ENCODE measurements at regions not wholly inside any gene's neighbourhood (a gene's known extent, or its start where the extent isn't known, plus 50 kb on each side); places are given as distances from the start of the nearest gene placed in this dataset.

GRCh38 chr14:82511399-82511798 lies 977.7 kb upstream of the SEL1L start:
- intact Hi-C loops (cut with DNase I): no loop called here
- no peaks in the 10 kb centered on the region for H3K27me3 ChIP-seq
- H3K9me3 ChIP-seq: no peaks in the 10 kb centered on the region
- DNase-seq: no peak
- no peaks in the 10 kb centered on the region for H3K4me1 ChIP-seq (ENCODE audit: insufficient read depth)
- TF ChIP-seq CTCF (IDR thresholded peaks at IDR 0.05): no peak
- no peak for TF ChIP-seq POLR2A (IDR thresholded peaks at IDR 0.05)
- no peak for TF ChIP-seq EP300 (IDR thresholded peaks at IDR 0.05)
- no peak overlapping the region for H3K4me3 ChIP-seq
- H3K27ac ChIP-seq: no peak overlapping the region
- H3K36me3 ChIP-seq: no peaks in the 10 kb centered on the region
- 55 to 58% (median 56%) methylated on average over 1 of the region's 1 CpG for WGBS, 3 donors

- Histone ChIP-seq H3K4me1 (ENCODE audit: insufficient read depth) (no peaks in the 10 kb centered on the region), H3K27me3 (no peaks in the 10 kb centered on the region), H3K4me3 (no peak overlapping the region), H3K9me3 (no peaks in the 10 kb centered on the region), H3K27ac (no peak overlapping the region), H3K36me3 (no peaks in the 10 kb centered on the region)
- intact Hi-C loops (cut with DNase I): no loop called here
- WGBS, 3 donors: 85 to 90% (median 85%) methylated on average over 1 of the region's 1 CpG
- DNase-seq: no peak
- TF ChIP-seq EP300 (IDR thresholded peaks at IDR 0.05) (no peak), CTCF (IDR thresholded peaks at IDR 0.05) (no peak), POLR2A (IDR thresholded peaks at IDR 0.05) (no peak)
These were observed 987.1 kb upstream of the SEL1L start for GRCh38 chr14:82520765-82521164.

GRCh38 chr14:82521191-82521590 lies 987.5 kb upstream of the SEL1L start:
- no peaks in the 10 kb centered on the region for H3K36me3 ChIP-seq
- H3K9me3 ChIP-seq: no peaks in the 10 kb centered on the region
- no peaks in the 10 kb centered on the region for H3K27me3 ChIP-seq
- no peak for DNase-seq
- H3K27ac ChIP-seq: no peak overlapping the region
- H3K4me3 ChIP-seq: no peak overlapping the region
- TF ChIP-seq EP300 (IDR thresholded peaks at IDR 0.05): no peak
- no peak for TF ChIP-seq POLR2A (IDR thresholded peaks at IDR 0.05)
- TF ChIP-seq CTCF (IDR thresholded peaks at IDR 0.05): no peak
- H3K4me1 ChIP-seq (ENCODE audit: insufficient read depth): no peaks in the 10 kb centered on the region
- intact Hi-C loops (cut with DNase I): no loop called here

- WGBS, 3 donors: 75 to 80% (median 78%) methylated on average over 1 of the region's 1 CpG
- Histone ChIP-seq H3K36me3 (no peaks in the 10 kb centered on the region), H3K27ac (no peak overlapping the region), H3K9me3 (no peaks in the 10 kb centered on the region), H3K27me3 (no peaks in the 10 kb centered on the region), H3K4me3 (no peak overlapping the region), H3K4me1 (ENCODE audit: insufficient read depth) (no peaks in the 10 kb centered on the region)
- no peak for TF ChIP-seq POLR2A (IDR thresholded peaks at IDR 0.05)
- no peak for TF ChIP-seq CTCF (IDR thresholded peaks at IDR 0.05)
- no peak for TF ChIP-seq EP300 (IDR thresholded peaks at IDR 0.05)
- intact Hi-C loops (cut with DNase I): no loop called here
- DNase-seq: no peak
These were observed 994.4 kb upstream of the SEL1L start for GRCh38 chr14:82528016-82528415.

- Histone ChIP-seq H3K4me1 (ENCODE audit: insufficient read depth) (no peaks in the 10 kb centered on the region), H3K27me3 (no peaks in the 10 kb centered on the region), H3K27ac (no peak overlapping the region), H3K36me3 (no peaks in the 10 kb centered on the region), H3K4me3 (no peak overlapping the region), H3K9me3 (no peaks in the 10 kb centered on the region)
- TF ChIP-seq CTCF (IDR thresholded peaks at IDR 0.05) (no peak), POLR2A (IDR thresholded peaks at IDR 0.05) (no peak), EP300 (IDR thresholded peaks at IDR 0.05) (no peak)
- 93 to 96% (median 95%) methylated on average over 2 of the region's 2 CpGs for WGBS, 3 donors
- intact Hi-C loops (cut with DNase I): no loop called here
- no peak for DNase-seq
These were observed 999.7 kb upstream of the SEL1L start for GRCh38 chr14:82533351-82533750.

All from ovary (tissue), 7 donors.